ENCODE measurements at regions not wholly inside any gene's neighbourhood (a gene's known extent, or its start where the extent isn't known, plus 50 kb on each side); places are given as distances from the start of the nearest gene placed in this dataset.

DNA sequence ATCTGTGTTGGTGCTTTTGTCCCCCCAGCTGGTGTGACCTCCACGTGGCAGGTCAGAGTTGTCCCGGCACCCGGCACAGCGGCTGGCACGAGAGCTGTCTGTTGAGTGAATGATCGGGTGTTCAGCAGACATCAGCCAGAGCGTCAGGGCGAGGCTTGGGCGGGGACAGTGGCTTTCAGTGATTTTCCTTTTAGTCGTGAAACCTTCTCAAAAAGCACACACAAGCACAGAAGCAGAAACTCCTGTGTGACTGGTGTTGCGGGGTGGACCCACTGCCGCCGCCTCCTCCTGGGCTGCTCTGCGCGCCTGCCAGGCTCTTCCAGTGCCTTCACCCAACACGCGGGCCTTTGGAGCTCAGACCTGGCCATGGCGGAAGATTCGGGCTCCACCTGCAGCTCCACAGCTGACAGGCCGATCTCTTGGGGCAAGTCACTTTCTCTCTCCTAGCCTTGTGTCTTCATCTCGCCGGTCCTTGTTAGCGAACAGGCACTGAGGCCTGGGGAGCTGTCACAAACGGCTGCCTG lies 51.4 kb upstream of the HGFAC start:
- H3K27ac ChIP-seq = no peak overlapping the region
- H3K36me3 ChIP-seq = peaks cover 0 to 5% (median 0%) of the 10 kb centered on the region in 4 donors
- DNase-seq = no peak
- H3K4me3 ChIP-seq = no peak overlapping the region
- TF ChIP-seq, protein P1, sequence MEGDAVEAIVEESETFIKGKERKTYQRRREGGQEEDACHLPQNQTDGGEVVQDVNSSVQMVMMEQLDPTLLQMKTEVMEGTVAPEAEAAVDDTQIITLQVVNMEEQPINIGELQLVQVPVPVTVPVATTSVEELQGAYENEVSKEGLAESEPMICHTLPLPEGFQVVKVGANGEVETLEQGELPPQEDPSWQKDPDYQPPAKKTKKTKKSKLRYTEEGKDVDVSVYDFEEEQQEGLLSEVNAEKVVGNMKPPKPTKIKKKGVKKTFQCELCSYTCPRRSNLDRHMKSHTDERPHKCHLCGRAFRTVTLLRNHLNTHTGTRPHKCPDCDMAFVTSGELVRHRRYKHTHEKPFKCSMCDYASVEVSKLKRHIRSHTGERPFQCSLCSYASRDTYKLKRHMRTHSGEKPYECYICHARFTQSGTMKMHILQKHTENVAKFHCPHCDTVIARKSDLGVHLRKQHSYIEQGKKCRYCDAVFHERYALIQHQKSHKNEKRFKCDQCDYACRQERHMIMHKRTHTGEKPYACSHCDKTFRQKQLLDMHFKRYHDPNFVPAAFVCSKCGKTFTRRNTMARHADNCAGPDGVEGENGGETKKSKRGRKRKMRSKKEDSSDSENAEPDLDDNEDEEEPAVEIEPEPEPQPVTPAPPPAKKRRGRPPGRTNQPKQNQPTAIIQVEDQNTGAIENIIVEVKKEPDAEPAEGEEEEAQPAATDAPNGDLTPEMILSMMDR (IDR thresholded peaks at IDR 0.05) = no peak
- TF ChIP-seq EP300 (IDR thresholded peaks at IDR 0.05) (no peak), POLR2A (IDR thresholded peaks at IDR 0.05) (no peak), POLR2AphosphoS5 (IDR thresholded peaks at IDR 0.05) (no peak)
- intact Hi-C loops (cut with DNase I; ENCODE audit: low total_unique reads) = no loop called here
- no peaks in the 10 kb centered on the region for H3K27me3 ChIP-seq
- WGBS, 5 donors = 77 to 90% (median 87%) methylated on average over 24 of the region's 24 CpGs
- no peaks in the 10 kb centered on the region for H3K9me3 ChIP-seq
- H3K4me1 ChIP-seq = peaks cover 14 to 46% (median 33%) of the 10 kb centered on the region in 4 donors

DNA sequence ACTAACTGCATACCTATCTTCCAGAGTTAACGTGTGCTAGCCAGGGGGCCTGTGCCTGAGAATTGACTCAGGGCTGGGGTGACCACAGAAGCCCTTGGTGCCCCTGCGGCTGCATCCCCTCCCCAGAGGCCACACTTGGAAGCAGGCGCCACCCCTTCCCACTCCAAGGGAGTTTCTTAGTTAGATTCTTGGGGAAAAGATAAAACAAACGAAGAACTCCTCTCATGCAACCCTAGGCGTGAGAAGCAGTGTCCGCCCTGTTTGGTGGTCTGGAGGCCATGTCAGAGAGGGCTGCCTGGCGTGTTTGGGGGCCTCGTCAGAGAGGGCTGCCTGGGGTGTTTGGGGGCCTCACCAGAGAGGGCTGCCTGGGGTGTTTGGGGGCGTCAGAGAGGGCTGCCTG lies 50.3 kb upstream of the HGFAC start:
- WGBS, 5 donors = 83 to 92% (median 87%) methylated on average over 9 of the region's 9 CpGs
- Histone ChIP-seq H3K9me3 (no peaks in the 10 kb centered on the region), H3K27ac (no peak overlapping the region), H3K27me3 (no peaks in the 10 kb centered on the region), H3K4me1 (peaks cover 14 to 36% (median 29%) of the 10 kb centered on the region in 4 donors), H3K36me3 (peaks cover 0 to 5% (median 0%) of the 10 kb centered on the region in 4 donors), H3K4me3 (no peak overlapping the region)
- no peak for DNase-seq
- intact Hi-C loops (cut with DNase I; ENCODE audit: low total_unique reads) = no loop called here
- TF ChIP-seq POLR2A (IDR thresholded peaks at IDR 0.05) (no peak), EP300 (IDR thresholded peaks at IDR 0.05) (no peak), POLR2AphosphoS5 (IDR thresholded peaks at IDR 0.05) (no peak)
- TF ChIP-seq, protein P1 (IDR thresholded peaks at IDR 0.05) = no peak

All from stomach (tissue), 8 donors.